ENCODE measurements at regions not wholly inside any gene's neighbourhood (a gene's known extent, or its start where the extent isn't known, plus 50 kb on each side); places are given as distances from the start of the nearest gene placed in this dataset.

DNA sequence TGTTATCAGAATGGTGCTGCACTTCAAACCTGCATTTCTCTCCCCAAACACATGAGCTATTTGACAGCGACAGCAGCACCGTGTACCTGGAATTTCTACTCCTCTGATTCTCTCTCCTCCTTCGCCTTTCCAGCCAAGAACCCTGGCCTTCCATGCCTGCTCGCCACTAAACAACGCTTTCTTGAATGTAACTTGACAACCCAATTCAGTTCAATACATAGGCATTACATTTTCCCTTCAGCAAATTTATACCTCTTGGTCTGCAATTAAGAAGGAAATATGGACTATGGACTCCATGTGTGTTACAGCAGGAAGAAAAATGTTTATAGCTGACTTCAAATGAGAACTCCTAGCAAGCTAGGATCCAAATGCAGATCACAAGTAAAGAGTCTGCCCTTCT, 162.6 kb upstream of the AUTS2 start:
- ChIA-PET POLR2A (no interaction called here), CTCF (no interaction called here)
- H3K27ac ChIP-seq (ENCODE audit: extremely low read depth, low read depth, low read length) = no peak overlapping the region
- TF ChIP-seq, protein P1, sequence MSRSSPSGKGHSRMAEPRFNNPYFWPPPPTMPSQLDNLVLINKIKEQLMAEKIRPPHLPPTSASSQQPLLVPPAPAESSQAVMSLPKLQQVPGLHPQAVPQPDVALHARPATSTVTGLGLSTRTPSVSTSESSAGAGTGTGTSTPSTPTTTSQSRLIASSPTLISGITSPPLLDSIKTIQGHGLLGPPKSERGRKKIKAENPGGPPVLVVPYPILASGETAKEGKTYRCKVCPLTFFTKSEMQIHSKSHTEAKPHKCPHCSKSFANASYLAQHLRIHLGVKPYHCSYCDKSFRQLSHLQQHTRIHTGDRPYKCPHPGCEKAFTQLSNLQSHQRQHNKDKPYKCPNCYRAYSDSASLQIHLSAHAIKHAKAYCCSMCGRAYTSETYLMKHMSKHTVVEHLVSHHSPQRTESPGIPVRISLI (tag by site-specific recombination; IDR thresholded peaks at IDR 0.05) = no peak
- TF ChIP-seq EGR2 (tag by site-specific recombination; IDR thresholded peaks at IDR 0.05; ENCODE audit: low read depth) (no peak), ZBTB21 (tag by site-specific recombination; IDR thresholded peaks at IDR 0.05) (no peak), ZNF777 (tag by site-specific recombination; IDR thresholded peaks at IDR 0.05; ENCODE audit: borderline replicate concordance) (no peak), ZNF24 (tag by site-specific recombination; IDR thresholded peaks at IDR 0.05) (no peak), MEIS1 (CRISPR knock-in tag; IDR thresholded peaks at IDR 0.05; ENCODE audit: borderline replicate concordance) (no peak), INSM2 (tag by site-specific recombination; IDR thresholded peaks at IDR 0.05) (no peak), ZNF473 (tag by site-specific recombination; IDR thresholded peaks at IDR 0.05) (no peak), ZNF311 (tag by site-specific recombination; IDR thresholded peaks at IDR 0.05; ENCODE audit: borderline replicate concordance) (no peak), ZNF830 (tag by site-specific recombination; IDR thresholded peaks at IDR 0.05; ENCODE audit: low read depth) (no peak), ZNF132 (tag by site-specific recombination; IDR thresholded peaks at IDR 0.05; ENCODE audit: borderline replicate concordance) (no peak), HOXC10 (CRISPR knock-in tag; IDR thresholded peaks at IDR 0.05) (no peak), SCRT2 (tag by site-specific recombination; IDR thresholded peaks at IDR 0.05) (no peak), ZNF621 (tag by site-specific recombination; IDR thresholded peaks at IDR 0.05) (no peak), ZNF239 (tag by site-specific recombination; IDR thresholded peaks at IDR 0.05) (no peak), SETDB1 (IDR thresholded peaks at IDR 0.05; ENCODE audit: insufficient read length, low read length) (no peak), ZNF214 (tag by site-specific recombination; IDR thresholded peaks at IDR 0.05; ENCODE audit: borderline replicate concordance) (no peak)
- TF ChIP-seq, protein P2, sequence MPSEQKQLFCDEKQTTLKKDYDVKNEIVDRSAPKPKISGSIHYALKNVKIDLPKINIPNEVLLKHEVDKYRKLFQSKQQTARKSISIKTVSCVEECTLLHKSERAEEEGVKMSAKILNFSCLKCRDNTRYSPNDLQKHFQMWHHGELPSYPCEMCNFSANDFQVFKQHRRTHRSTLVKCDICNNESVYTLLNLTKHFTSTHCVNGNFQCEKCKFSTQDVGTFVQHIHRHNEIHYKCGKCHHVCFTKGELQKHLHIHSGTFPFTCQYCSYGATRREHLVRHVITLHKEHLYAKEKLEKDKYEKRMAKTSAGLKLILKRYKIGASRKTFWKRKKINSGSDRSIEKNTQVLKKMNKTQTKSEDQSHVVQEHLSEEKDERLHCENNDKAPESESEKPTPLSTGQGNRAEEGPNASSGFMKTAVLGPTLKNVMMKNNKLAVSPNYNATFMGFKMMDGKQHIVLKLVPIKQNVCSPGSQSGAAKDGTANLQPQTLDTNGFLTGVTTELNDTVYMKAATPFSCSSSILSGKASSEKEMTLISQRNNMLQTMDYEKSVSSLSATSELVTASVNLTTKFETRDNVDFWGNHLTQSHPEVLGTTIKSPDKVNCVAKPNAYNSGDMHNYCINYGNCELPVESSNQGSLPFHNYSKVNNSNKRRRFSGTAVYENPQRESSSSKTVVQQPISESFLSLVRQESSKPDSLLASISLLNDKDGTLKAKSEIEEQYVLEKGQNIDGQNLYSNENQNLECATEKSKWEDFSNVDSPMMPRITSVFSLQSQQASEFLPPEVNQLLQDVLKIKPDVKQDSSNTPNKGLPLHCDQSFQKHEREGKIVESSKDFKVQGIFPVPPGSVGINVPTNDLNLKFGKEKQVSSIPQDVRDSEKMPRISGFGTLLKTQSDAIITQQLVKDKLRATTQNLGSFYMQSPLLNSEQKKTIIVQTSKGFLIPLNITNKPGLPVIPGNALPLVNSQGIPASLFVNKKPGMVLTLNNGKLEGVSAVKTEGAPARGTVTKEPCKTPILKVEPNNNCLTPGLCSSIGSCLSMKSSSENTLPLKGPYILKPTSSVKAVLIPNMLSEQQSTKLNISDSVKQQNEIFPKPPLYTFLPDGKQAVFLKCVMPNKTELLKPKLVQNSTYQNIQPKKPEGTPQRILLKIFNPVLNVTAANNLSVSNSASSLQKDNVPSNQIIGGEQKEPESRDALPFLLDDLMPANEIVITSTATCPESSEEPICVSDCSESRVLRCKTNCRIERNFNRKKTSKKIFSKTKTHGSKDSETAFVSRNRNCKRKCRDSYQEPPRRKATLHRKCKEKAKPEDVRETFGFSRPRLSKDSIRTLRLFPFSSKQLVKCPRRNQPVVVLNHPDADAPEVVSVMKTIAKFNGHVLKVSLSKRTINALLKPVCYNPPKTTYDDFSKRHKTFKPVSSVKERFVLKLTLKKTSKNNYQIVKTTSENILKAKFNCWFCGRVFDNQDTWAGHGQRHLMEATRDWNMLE (tag by site-specific recombination; conservative IDR thresholded peaks at IDR 0.05; ENCODE audit: low read depth) = no peak
- no peaks in the 10 kb centered on the region for H3K36me3 ChIP-seq (ENCODE audit: control insufficient read depth in 2 of 2, insufficient read depth in 1 of 2, low read length in 2 of 2)
- no peaks in the 10 kb centered on the region for H3K9me3 ChIP-seq (ENCODE audit: control insufficient read depth, insufficient read depth, low read depth, low read length)
- H3K4me1 ChIP-seq (ENCODE audit: control insufficient read depth, insufficient read depth, low read length) = no peaks in the 10 kb centered on the region
- no peak overlapping the region for H3K4me3 ChIP-seq (ENCODE audit: low read depth, low read length)

DNA sequence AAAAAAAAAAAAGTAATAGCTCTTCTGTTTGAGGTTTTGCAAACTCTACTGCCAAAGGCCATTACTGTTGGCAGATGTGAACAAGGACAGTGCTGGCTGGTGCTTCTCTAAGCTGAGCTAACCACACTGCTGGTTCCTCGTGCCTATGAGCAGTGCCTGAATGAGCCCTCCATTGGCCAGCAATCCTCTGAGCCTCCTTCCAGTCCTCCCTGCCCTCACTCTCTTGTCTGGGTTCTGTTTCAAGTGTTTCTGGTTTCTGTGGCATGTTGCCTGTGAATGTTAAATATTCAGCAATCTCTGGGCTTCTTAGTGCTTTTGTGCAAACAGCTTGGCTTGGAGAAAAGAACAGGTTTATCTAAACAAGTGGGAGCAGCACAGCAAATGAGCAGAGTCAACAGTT, 161.3 kb upstream of the AUTS2 start:
- H3K27ac ChIP-seq (ENCODE audit: extremely low read depth, low read depth, low read length) = no peak overlapping the region
- POLR2A ChIA-PET = no interaction called here
- no peaks in the 10 kb centered on the region for H3K36me3 ChIP-seq (ENCODE audit: control insufficient read depth in 2 of 2, insufficient read depth in 1 of 2, low read length in 2 of 2)
- H3K9me3 ChIP-seq (ENCODE audit: control insufficient read depth, insufficient read depth, low read depth, low read length) = no peaks in the 10 kb centered on the region
- H3K4me3 ChIP-seq (ENCODE audit: low read depth, low read length) = no peak overlapping the region
- H3K4me1 ChIP-seq (ENCODE audit: control insufficient read depth, insufficient read depth, low read length) = no peaks in the 10 kb centered on the region
- CTCF ChIA-PET = no interaction called here
- TF ChIP-seq SP3 (tag by site-specific recombination; IDR thresholded peaks at IDR 0.05) (no peak), BCL11A (tag by site-specific recombination; IDR thresholded peaks at IDR 0.05; ENCODE audit: low read depth) (no peak), ZNF26 (tag by site-specific recombination; IDR thresholded peaks at IDR 0.05) (no peak), ZBTB17 (tag by site-specific recombination; IDR thresholded peaks at IDR 0.05) (no peak), ZNF558 (tag by site-specific recombination; IDR thresholded peaks at IDR 0.05) (no peak), ZNF571 (tag by site-specific recombination; IDR thresholded peaks at IDR 0.05) (no peak)
- TF ChIP-seq, protein P3, sequence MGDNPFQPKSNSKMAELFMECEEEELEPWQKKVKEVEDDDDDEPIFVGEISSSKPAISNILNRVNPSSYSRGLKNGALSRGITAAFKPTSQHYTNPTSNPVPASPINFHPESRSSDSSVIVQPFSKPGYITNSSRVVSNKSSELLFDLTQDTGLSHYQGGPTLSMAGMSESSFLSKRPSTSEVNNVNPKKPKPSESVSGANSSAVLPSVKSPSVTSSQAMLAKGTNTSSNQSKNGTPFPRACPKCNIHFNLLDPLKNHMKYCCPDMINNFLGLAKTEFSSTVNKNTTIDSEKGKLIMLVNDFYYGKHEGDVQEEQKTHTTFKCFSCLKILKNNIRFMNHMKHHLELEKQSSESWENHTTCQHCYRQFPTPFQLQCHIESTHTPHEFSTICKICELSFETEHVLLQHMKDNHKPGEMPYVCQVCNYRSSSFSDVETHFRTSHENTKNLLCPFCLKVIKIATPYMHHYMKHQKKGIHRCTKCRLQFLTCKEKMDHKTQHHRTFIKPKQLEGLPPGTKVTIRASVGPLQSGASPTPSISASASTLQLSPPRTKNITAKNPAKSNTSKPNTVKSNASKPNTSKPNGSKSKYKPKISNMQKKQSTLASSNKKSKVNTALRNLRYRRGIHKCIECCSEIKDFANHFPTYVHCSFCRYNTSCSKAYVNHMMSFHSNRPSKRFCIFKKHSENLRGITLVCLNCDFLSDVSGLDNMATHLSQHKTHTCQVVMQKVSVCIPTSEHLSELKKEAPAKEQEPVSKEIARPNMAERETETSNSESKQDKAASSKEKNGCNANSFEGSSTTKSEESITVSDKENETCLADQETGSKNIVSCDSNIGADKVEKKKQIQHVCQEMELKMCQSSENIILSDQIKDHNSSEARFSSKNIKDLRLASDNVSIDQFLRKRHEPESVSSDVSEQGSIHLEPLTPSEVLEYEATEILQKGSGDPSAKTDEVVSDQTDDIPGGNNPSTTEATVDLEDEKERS (tag by site-specific recombination; IDR thresholded peaks at IDR 0.05) = no peak

Measured in HEK293 (cell line).